DOHH2 (cell line): ENCODE measurements at regions not wholly inside any gene's neighbourhood (a gene's known extent, or its start where the extent isn't known, plus 50 kb on each side); places are given as distances from the start of the nearest gene placed in this dataset.

Experiments used
- H3F3A ChIP-seq: fragments of 200-600 bp; sonication (generic), shearing (Covaris generic); 2 replicates; pipeline ENCODE4 v1.6.0; 2016; ENCODE audit warnings: antibody characterized with exemption, mild to moderate bottlenecking; ENCODE audit not compliant: control insufficient read depth, insufficient read depth
- H3K27ac ChIP-seq: fragments of 200-600 bp; sonication (generic); 2 replicates; pipeline ENCODE4 v1.5.1; 2014; ENCODE audit warnings: low read depth, mild to moderate bottlenecking, low read length, moderate library complexity
- H3K27me3 ChIP-seq: fragments of 200-600 bp; sonication (generic); 2 replicates; pipeline ENCODE4 v1.6.1; 2014; ENCODE audit warnings: mild to moderate bottlenecking, low read length, mixed read lengths; ENCODE audit not compliant: control insufficient read depth
- H3K36me3 ChIP-seq: fragments of 200-600 bp; sonication (generic); 2 replicates; pipeline ENCODE4 v1.6.1; 2014; ENCODE audit warnings: mild to moderate bottlenecking, low read length, moderate library complexity, mixed read lengths; ENCODE audit not compliant: control insufficient read depth
- H3K4me1 ChIP-seq: fragments of 200-600 bp; sonication (generic); 2 replicates; pipeline ENCODE4 v1.6.1; 2014; ENCODE audit warnings: mild to moderate bottlenecking, low read length, mixed read lengths; ENCODE audit not compliant: control insufficient read depth
- H3K4me2 ChIP-seq: fragments of 200-600 bp; sonication (generic); 2 replicates; pipeline ENCODE4 v1.6.0; 2014; ENCODE audit warnings: mild to moderate bottlenecking, low read length, moderate library complexity
- H3K4me3 ChIP-seq: fragments of 200-600 bp; sonication (generic); 2 replicates; pipeline ENCODE4 v1.5.1; 2014; ENCODE audit warnings: mild to moderate bottlenecking, low read length, mixed read lengths
- H3K79me2 ChIP-seq: fragments of 200-600 bp; sonication (generic); 2 replicates; pipeline ENCODE4 v1.6.1; 2014; ENCODE audit warnings: mild to moderate bottlenecking, low read length, mixed read lengths; ENCODE audit not compliant: control insufficient read depth
- H3K9me2 ChIP-seq: fragments of 200-600 bp; sonication (generic); replicated peaks from 2 replicates; pipeline ENCODE4 v1.6.1; 2014; ENCODE audit warnings: mild to moderate bottlenecking, low read length, mixed read lengths; ENCODE audit not compliant: control insufficient read depth
- H3K9me3 ChIP-seq: fragments of 200-600 bp; sonication (generic); 2 replicates; pipeline ENCODE4 v1.6.1; 2014; ENCODE audit warnings: antibody characterized with exemption, low read length, mixed read lengths; ENCODE audit not compliant: control insufficient read depth, insufficient read depth
- H4K20me1 ChIP-seq: fragments of 200-600 bp; sonication (generic); 2 replicates; pipeline ENCODE4 v1.6.0; 2014; ENCODE audit warnings: low read depth, mild to moderate bottlenecking, antibody characterized with exemption, low read length, moderate library complexity; ENCODE audit not compliant: control insufficient read depth, insufficient read depth
- CTCF ChIP-seq: fragments of 200-600 bp; sonication (generic); IDR thresholded peaks from one replicate; pipeline ENCODE4 v1.5.1; 2014; ENCODE audit warnings: antibody characterized with exemption, mild to moderate bottlenecking, low read depth, low read length; ENCODE audit not compliant: poor library complexity, severe bottlenecking
- EZH2phosphoT487 ChIP-seq: fragments of 200-600 bp; sonication (generic); IDR thresholded peaks from 2 replicates; pipeline ENCODE4 v1.6.1; 2017; ENCODE audit warnings: borderline replicate concordance, mild to moderate bottlenecking, antibody characterized with exemption, low read length, moderate library complexity, mixed read lengths

DNA sequence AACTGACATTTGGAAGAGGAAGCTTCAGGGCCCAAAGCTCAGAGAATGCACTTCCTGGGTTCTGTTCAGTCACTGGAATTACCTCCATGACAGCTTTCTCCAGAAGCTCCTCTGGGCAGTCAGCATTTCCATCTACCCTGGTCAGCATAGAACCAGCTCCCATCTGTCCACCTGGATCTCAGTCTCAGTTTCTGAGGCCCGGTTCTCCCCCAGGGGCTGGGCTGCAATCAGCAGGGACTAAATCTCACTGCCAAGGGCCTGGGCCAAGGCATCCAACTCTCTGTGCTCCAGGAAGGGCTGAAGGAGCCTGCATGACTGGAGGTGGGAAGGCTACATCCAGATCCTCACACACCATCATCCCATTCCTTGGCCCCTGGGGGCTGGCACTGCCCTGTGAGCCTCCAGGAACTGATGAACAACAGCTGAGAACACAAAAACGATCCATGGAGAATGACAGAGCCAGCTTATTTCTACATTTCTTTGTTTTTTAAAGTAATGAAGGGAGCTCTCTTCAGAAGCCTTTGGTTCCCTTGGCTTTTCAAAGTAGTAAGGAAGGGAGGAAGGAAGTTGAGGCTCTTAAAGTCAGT is 66.3 kb upstream of the MRTFB start:
- Histone ChIP-seq H3K27ac (no peak overlapping the region), H3K79me2 (no peaks in the 10 kb centered on the region), H3K9me2 (no peaks in the 10 kb centered on the region), H3K27me3 (peaks cover 8% of the 10 kb centered on the region), H3K4me3 (no peak overlapping the region), H3K4me2 (no peak overlapping the region), H3K9me3 (no peaks in the 10 kb centered on the region), H4K20me1 (no peaks in the 10 kb centered on the region), H3K36me3 (no peaks in the 10 kb centered on the region), H3K4me1 (peaks cover 28% of the 10 kb centered on the region), H3F3A (no peaks in the 10 kb centered on the region)
- TF ChIP-seq CTCF (no peak), EZH2phosphoT487 (no peak)

GRCh38 chr16:14005335-14005734 is 65.8 kb upstream of the MRTFB start:
- Histone ChIP-seq H3K9me3 (no peaks in the 10 kb centered on the region), H3K4me2 (no peak overlapping the region), H3K79me2 (no peaks in the 10 kb centered on the region), H3K9me2 (no peaks in the 10 kb centered on the region), H3K4me3 (no peak overlapping the region), H3K27ac (no peak overlapping the region), H3K36me3 (no peaks in the 10 kb centered on the region), H3K4me1 (peaks cover 23% of the 10 kb centered on the region), H3F3A (no peaks in the 10 kb centered on the region), H3K27me3 (peaks cover 10% of the 10 kb centered on the region), H4K20me1 (no peaks in the 10 kb centered on the region)
- TF ChIP-seq EZH2phosphoT487 (no peak), CTCF (no peak)

- Histone ChIP-seq H3K79me2 (no peaks in the 10 kb centered on the region), H3K4me2 (no peak overlapping the region), H3K27ac (no peak overlapping the region), H3K9me3 (no peaks in the 10 kb centered on the region), H3K4me1 (peaks cover 16% of the 10 kb centered on the region), H3K4me3 (no peak overlapping the region), H3K9me2 (no peaks in the 10 kb centered on the region), H3F3A (no peaks in the 10 kb centered on the region), H4K20me1 (no peaks in the 10 kb centered on the region), H3K27me3 (peaks cover 10% of the 10 kb centered on the region), H3K36me3 (no peaks in the 10 kb centered on the region)
- TF ChIP-seq CTCF (no peak), EZH2phosphoT487 (no peak)
Measured at GRCh38 chr16:14007450-14007849, 63.7 kb upstream of the MRTFB start.

- Histone ChIP-seq H3K4me1 (no peaks in the 10 kb centered on the region), H3F3A (no peaks in the 10 kb centered on the region), H3K27me3 (peaks cover 15% of the 10 kb centered on the region), H4K20me1 (no peaks in the 10 kb centered on the region), H3K79me2 (no peaks in the 10 kb centered on the region), H3K9me2 (no peaks in the 10 kb centered on the region), H3K36me3 (no peaks in the 10 kb centered on the region), H3K4me3 (no peak overlapping the region), H3K27ac (no peak overlapping the region), H3K9me3 (no peaks in the 10 kb centered on the region), H3K4me2 (no peak overlapping the region)
- no peak for TF ChIP-seq CTCF
- no peak for TF ChIP-seq EZH2phosphoT487
Measured at GRCh38 chr16:14011001-14011400, 60.1 kb upstream of the MRTFB start.
